ENCODE measurements at regions not wholly inside any gene's neighbourhood (a gene's known extent, or its start where the extent isn't known, plus 50 kb on each side); places are given as distances from the start of the nearest gene placed in this dataset.

- no peak for FAIRE-seq
These were observed 162.6 kb upstream of the PLEKHA5 start for GRCh38 chr12:18966954-18967353.

GRCh38 chr12:18967814-18968213 lies 161.7 kb upstream of the PLEKHA5 start:
- no peak for FAIRE-seq
- DNase-seq (ENCODE audit: low spot score) = no peak

More at GRCh38 chr12:18966954-18967353, 162.6 kb upstream of the PLEKHA5 start:
- DNase-seq (ENCODE audit: low spot score) = no peak

- FAIRE-seq (no peak), DNase-seq (ENCODE audit: low spot score) (no peak)
These were observed 160.0 kb upstream of the PLEKHA5 start for GRCh38 chr12:18969512-18969911.

DNA sequence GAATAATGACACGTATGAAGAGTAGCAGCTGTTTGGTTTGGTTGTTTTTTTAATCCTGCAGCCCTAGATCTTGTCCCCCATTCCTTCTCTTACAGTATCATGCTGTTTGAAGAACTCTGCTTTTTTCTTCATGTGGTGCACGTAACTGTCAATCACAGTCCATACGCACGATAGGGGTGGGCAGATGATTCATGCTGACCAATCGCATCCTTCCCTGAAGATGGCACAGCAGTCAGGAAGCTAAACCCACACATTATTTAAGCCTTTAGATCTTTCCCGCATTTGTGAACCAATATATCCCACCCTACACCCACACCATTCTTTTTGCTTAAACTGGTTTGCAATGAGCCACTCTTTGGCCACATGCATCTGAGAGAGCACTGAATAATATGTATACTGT lies 158.9 kb upstream of the PLEKHA5 start:
- FAIRE-seq (no peak), DNase-seq (ENCODE audit: low spot score) (no peak)

DNA sequence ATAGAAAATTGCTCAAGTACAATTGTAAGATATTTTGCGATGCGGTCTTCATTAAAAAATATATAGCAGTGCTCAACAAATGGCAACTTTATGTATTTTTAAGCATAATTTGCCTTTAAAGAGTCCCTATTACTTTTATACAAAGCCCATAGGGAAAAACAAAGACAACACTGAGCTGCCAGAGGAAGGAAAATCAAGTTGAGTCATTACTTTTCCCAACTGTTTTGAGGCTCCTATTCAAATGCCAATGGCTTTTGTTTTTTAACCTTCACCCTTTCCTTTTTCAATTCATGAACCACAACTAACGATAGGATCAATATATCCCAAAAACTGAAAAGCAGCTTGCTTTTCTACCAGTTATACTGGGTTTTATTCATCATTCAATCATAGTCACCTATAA lies 157.6 kb upstream of the PLEKHA5 start:
- no peak for FAIRE-seq
- no peak for DNase-seq (ENCODE audit: low spot score)

DNA sequence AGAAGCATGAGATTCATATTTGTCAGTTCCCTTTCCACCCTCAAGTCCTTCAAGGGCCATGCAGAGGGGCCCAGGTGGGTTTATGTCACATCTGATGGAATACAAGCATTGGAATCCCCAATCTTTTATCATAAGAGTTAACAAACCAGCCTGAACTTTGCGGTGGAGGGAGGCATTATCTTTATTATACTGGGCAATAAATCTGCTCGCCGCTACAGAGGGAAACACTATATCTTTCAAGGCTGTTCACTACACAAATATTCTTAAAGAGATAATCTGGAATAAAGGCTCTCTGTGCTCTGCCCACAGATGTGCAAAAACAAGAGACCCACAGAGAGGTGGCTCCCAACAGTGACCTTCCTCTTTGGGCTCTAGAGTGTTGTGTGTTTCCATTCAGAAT lies 153.6 kb upstream of the PLEKHA5 start:
- DNase-seq (ENCODE audit: low spot score) = no peak
- FAIRE-seq = no peak

DNA sequence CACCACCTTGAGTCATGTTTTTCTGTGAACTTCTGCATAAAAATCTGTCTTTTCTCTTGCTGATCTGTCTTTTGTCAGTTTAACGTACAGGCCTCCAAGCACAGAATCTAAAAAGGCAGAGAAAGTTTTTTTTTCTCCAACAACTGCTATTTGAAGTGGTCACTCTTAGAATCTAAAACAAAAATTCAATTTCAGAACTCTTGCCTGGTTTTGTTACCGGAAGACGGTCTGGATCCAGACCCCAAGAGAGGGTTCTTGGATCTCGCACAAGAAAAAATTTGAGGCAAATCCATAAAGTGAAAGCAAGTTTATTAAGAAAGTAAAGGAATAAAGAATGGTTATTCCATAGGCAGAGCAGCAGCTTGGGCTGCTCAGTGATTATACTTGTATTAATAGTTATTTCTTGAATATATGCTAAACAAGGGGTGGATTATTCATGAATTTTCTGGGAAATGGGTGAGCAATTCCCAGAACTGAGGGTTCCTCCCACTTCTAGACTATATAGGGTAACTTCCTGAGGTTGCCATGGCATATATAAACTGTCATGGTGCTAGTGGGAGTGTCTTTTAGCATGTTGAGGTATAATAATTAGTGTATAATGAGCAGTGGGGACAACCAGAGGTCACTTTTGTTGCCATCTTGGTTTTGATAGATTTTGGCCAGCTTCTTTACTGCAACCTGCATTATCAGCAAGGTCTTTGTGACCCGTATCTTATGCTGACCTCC lies 150.0 kb upstream of the PLEKHA5 start:
- DNase-seq (ENCODE audit: low spot score) (no peak), FAIRE-seq (no peak)

- DNase-seq (ENCODE audit: low spot score) (no peak), FAIRE-seq (no peak)
These were observed 147.8 kb upstream of the PLEKHA5 start for GRCh38 chr12:18981732-18982131.

GRCh38 chr12:18982226-18982949 lies 147.1 kb upstream of the PLEKHA5 start:
- FAIRE-seq (no peak), DNase-seq (ENCODE audit: low spot score) (no peak)

DNA sequence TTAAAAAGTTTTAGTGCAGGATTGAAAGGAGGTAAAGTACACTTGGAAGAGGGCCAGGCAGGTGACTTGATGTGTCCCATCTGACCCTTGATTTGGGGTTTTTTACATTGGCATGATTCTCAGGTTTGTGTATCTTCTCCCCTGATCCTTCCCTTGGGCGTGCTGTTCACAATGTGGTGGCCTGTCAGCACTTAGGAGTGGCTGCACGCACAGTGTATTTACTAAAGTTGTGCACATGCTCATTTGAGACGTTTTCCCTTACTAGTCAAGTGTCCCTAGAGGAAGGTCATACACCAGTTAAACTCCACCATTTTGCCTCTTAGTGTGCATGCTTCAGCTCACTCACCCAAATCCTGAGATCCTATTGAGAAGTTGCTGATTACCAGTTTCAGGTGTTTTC lies 145.7 kb upstream of the PLEKHA5 start:
- no peak for DNase-seq (ENCODE audit: low spot score)
- FAIRE-seq = no peak

DNA sequence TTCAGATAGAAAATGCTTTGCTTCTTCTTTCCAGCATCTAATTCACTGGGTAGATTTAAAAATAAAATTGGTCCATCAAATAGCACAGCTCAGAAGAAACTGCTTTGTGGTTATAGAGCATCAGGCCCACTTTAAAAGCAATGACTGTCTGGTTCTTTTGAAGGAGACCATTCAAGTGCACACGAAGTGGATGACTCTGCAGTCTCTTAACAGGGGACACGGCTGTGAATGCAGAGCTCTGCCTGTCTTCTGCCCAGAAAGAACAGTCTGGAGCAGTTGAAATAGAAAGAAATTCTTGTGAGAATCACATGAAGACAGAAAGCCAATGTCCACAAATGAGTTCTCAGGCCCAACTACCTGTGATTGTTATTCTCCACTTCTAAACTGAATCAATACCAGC lies 138.7 kb upstream of the PLEKHA5 start:
- DNase-seq (ENCODE audit: low spot score) (no peak), FAIRE-seq (no peak)

GRCh38 chr12:18992336-18992735 lies 137.2 kb upstream of the PLEKHA5 start:
- no peak for DNase-seq (ENCODE audit: low spot score)
- FAIRE-seq = no peak

DNA sequence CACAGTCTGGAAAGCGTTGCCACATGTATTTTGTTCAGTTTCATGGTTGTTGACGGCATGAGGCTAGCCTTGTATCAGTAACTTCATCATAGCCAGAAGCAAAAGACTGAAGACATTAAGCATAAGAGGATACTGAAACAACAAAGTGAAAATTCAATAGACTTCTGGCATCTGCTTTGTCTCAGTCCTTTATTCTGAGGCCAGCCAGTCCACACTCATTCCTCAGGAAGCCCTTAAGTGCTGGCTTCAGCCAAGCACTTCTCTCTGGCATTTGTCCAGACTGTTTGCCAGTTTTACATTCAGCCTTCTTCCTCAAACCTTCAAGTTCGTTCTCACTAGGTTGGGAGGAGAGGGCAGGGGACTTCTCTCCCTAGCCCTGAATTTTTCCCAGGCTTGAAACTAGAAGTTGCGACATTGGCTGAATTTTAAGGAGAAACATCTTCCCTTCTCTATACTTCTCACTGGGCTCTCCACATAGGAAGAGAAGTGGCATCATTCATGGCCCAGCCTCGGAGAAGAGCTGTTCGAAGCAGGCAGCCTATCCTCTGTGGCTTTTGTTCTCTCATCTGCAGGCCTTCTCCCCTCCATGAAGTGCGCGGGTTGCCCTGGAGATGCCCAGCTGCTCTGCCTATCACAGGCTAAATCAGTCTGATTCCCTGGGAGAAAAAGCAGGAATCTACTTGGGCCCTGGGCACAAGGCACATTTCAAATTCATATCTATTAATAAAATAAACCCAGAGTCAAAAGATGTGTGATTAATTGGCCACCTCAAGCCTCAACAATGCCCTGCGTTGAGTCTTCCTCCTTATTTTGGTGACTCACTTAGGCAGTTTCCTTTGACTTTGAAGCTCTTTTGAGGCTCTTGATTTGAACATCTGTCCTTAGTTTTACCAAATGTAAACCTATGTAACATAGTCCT lies 130.9 kb upstream of the PLEKHA5 start:
- DNase-seq (ENCODE audit: low spot score) (peak; percentile 40), FAIRE-seq (no peak)

DNA sequence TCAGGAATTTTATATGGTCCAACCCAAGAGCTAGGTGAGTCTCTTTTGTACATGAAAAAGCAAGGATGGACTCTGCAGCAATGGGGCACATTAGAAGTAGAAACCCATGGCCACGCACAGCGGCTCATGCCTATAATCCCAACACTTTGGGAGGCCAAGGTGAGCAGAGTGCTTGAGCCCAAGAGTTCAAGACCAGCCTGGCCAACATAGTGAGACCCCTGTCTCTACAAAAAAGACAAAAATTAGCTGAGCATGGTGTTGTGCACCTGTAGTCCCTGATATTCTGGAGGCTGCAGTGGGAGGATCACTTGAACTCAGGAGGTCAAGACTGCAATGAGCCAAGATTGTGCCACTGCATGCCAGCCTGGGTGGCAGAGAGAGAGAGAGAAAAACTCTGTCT lies 128.7 kb upstream of the PLEKHA5 start:
- DNase-seq (ENCODE audit: low spot score) (no peak), FAIRE-seq (peak; percentile 32)

- no peak for DNase-seq (ENCODE audit: low spot score)
These were observed 127.3 kb upstream of the PLEKHA5 start for GRCh38 chr12:19002216-19002615.

DNA sequence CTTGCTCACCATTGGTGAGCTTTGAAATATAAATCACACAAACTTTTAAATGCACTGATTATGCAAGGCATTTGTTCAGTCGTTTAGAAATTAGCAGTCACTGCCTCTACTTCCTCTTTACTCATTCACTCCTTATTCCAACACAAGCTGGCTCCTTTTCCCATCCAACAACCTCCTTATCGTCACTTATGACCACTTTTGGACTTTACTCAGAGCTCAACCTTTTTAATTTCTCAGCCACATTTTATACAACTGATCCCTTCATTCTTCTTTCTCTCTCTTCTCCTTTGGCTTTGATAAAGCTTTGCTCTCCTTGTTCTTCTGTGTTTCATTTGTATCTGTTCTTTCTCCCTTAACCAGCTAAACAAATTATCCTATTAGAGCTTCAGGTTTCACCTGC lies 126.4 kb upstream of the PLEKHA5 start:
- DNase-seq (ENCODE audit: low spot score) (no peak), FAIRE-seq (no peak)

More at GRCh38 chr12:19002216-19002615, 127.3 kb upstream of the PLEKHA5 start:
- no peak for FAIRE-seq

- no peak for DNase-seq (ENCODE audit: low spot score)
- no peak for FAIRE-seq
These were observed 125.4 kb upstream of the PLEKHA5 start for GRCh38 chr12:19003987-19004619.

GRCh38 chr12:19005257-19005801 lies 124.2 kb upstream of the PLEKHA5 start:
- FAIRE-seq = no peak

GRCh38 chr12:19006626-19007137 lies 122.9 kb upstream of the PLEKHA5 start:
- no peak for DNase-seq (ENCODE audit: low spot score)
- FAIRE-seq = no peak

More at GRCh38 chr12:19005257-19005801, 124.2 kb upstream of the PLEKHA5 start:
- no peak for DNase-seq (ENCODE audit: low spot score)

DNA sequence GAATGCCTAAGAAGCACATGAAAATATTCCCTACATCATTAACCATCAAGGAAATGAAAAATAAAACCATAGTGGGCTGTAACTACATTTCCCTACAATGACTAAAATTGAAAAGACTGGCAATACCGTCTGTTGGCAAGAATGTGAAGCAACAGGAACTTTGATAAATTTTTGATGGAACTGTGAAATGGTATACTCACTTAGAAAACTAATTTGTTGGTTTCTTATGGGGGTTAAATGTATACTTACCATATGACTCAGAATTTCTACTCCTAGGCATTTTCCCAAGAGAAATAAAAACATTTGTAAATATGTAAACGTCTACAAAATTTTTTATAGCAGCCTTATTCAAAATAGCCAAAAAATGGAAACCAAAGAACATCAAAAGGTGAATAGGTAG lies 121.4 kb upstream of the PLEKHA5 start:
- DNase-seq (ENCODE audit: low spot score) (no peak), FAIRE-seq (no peak)

DNA sequence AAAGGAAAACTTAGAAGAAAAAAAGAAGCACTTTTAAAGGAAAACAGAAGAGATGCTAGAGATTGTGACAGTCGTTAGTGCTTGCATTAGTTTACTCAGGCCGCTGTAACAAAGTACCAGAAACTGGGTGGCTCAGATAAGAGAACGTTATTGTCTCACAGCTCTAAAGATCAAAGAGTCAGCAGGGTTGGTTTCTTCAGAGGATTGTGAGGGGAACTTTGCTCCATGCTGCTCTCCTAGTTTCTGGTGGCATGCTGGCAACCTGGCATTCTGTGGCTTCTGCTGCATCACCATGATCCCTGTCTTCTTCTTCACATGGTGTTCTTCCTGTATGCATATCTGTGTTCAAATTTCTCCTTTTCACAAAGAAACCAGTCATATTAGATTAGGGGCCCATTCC lies 119.4 kb upstream of the PLEKHA5 start:
- FAIRE-seq (no peak), DNase-seq (ENCODE audit: low spot score) (no peak)
